HG02884 (cell line): ENCODE measurements at regions not wholly inside any gene's neighbourhood (a gene's known extent, or its start where the extent isn't known, plus 50 kb on each side); places are given as distances from the start of the nearest gene placed in this dataset.
"Not testable (repeated sequence)": the region's sequence is repeated elsewhere in the genome, so short reads cannot be mapped to it uniquely, and the experiment has no call there.

Experiments used
- ATAC-seq: cut with Tn5 transposase; IDR thresholded peaks from one replicate; pipeline ENCODE4 v1.9.1; 2021; ENCODE audit warnings: mild to moderate bottlenecking, moderate library complexity; ENCODE audit not compliant: unreplicated experiment

GRCh38 chr2:168300460-168300859, 53.1 kb upstream of the STK39 start:
- ATAC-seq: no peak

DNA sequence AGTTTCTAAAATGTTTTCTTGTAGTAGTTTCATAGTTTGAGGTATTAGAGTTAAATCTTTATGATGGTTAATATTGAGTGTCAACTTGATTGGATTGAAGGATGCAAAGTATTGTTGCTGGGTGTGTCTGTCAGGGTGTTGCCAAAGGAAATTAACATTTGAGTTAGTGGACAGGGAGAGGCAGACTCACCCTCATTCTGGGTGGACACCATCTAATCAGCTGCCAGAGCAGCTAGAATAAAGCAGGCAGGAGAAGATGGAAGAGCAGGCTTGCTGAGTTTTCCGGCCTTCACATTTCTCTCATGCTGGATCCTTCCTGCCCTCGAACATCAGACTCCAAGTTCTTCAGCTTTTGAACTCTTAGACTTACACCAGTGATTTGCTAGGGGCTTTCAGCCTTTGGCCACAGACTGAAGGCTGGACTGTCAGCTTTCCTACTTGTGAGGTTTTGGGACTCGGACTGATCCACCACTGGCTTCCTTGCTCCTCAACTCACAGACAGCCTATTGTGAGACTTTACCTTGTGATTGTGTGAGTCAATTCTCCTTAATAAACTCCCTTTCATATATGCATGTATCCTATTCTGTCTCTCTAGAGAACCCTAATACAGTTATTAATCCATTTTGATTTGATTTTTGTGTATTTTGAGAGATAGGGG, 56.8 kb upstream of the STK39 start:
- no peak for ATAC-seq

DNA sequence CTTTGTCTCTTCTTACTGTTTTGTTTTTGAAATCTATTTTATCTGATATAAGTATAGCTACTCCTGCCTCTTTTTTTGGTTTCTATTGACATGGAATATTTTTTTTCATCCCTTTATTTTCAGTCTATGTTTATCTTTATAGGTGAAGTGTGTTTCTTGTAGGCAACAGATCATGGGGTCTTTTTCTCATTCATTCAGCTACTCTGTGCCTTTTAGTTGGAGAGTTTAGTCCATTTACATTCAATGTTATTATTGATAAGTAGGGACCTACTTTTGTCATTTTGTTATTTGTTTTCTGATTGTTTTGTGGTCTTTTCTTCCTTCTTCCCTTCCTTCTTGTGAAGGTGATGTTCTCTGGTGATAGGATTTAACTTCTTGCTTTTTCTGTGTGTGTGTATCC, 60.0 kb upstream of the STK39 start:
- no peak for ATAC-seq

GRCh38 chr2:168310580-168310979, 63.2 kb upstream of the STK39 start:
- ATAC-seq: no peak

DNA sequence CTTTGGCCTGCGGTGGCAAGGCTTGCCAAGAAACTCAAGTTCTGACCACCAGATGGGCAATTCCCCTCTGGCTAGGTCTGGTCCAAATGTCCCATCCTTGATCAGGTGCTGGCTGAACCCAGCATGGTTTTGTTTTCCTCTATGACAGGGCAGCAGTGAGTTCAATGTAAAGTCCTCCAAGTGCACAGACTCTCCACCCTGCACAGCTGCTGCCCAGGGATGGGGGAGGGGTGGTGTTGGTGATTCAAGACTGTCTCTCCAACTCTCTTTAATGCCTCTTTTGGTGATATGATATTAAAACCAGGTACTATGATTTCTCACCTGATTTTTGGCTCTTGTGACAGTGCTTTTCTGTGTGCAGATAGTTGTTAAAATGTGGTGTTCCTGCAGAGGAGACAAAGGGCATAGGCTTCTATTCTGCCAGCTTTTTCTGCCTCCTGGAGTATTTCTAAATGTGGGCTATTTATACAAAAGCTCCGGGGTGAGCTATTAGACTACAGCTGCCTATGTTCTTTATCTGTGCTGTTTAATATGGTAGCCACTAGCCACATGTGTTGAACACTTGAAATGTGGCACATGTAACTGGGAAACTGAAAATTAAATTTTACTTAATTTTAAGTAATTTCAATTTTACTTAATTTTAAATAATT, 64.0 kb upstream of the STK39 start:
- no peak for ATAC-seq

DNA sequence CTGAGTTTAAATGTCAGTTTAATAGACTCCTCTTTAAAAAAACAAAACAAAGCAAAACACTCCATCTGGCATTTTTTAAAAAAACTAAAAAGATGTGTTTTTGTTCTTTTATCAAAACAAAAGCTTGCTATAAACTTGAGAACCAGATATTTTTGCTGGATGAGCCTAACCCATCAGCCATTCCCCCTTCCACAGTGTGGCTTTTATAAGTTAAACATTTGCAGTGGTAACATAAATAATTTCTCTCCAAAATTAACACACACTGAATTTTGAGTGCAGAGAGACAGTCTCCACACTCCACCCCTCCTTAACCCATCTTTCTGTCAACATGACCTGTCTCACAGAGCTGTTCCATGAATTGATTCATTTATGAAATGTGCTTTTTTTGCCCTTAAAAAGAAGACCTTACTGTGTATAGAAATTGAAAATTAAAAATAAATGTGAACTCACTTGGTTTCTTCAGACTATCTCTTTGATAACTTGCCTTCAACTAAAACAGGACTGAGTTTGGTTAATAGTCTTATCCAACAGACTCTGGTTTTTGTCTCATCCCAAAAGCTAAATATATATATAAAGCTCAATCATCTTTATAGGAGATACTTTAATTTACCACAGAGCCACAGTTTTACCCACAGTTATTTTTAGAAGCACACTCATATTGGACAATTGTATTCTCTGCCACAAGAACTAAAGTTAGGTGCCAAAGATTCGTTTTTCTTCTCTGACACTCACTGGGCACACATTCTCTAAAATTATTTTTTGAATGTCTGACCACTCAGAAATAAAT, 64.8 kb upstream of the STK39 start:
- no peak for ATAC-seq

DNA sequence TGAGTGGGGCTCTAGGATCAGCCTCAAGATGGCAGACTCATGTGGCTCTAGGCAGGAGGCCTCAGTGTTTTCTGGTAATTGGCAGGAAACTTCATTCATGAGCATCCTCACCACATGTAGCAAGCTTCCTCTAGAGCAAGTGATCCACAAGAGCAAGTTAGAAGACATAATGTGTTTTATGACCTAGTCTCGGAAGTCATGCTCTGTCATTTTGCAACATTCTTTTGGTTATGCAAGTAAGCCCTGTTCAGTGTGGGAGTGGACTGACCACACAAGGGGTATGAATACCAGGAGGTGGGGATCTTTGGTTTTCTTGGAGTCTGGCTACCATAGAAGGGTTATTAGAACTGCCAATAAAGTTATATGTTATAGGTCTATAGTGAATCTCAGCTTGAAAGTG, 66.8 kb upstream of the STK39 start:
- ATAC-seq: no peak

DNA sequence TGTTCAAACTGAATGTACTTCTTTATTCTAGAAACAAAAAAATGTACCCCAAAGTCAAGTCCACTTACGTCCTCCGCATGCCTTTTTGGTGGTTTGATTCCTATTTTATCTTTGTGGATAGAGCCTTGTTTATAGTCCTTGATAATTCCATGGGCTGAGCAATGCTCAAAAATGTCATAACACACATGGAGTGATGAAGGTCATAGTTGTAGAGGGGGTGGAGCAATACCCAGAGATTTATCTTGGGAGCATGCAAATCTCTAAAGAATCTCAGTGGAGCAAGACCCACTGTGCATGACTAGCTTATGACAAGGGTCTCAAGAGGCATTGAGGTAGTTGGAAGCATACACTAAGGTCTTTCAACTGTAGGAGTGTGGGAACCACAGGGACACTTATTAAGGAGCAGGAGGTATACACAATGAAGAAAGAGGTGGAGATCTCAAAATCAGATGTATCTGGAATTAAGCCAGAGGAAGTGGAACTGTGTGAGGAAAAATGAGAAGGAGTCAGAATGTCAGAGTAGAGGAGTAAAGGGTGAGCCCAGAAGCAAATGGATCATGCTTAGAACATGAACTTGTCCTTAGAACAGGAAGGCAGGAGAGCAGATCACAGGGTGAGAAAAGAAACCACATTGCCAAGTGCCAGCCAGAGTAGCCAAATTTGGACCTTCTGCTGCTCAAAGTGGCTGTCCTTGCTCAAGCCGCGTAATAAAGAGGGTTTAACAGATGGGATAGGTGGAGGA, 68.1 kb upstream of the STK39 start:
- ATAC-seq: no peak

- no peak for ATAC-seq
These were observed 68.7 kb upstream of the STK39 start for GRCh38 chr2:168316073-168316440.

DNA sequence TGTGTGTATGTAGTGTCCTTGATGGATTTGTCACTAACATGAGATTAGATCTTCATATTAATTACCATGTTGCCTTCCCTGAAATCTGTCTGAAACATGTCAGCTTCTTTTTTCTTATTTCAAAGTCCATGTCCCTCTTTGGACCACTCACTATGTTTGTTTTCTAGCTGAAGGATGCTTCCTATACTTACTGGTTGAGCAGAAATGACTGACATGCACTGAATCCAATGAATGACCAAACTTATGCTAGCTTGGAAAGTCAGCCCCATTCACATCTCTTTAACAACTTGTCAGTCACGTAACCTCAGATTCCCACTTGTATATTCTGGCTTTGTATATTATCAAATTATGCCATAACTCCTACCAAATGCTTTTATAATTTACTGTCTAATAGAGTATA, 69.9 kb upstream of the STK39 start:
- no peak for ATAC-seq

GRCh38 chr2:168320267-168320666, 72.9 kb upstream of the STK39 start:
- no peak for ATAC-seq

DNA sequence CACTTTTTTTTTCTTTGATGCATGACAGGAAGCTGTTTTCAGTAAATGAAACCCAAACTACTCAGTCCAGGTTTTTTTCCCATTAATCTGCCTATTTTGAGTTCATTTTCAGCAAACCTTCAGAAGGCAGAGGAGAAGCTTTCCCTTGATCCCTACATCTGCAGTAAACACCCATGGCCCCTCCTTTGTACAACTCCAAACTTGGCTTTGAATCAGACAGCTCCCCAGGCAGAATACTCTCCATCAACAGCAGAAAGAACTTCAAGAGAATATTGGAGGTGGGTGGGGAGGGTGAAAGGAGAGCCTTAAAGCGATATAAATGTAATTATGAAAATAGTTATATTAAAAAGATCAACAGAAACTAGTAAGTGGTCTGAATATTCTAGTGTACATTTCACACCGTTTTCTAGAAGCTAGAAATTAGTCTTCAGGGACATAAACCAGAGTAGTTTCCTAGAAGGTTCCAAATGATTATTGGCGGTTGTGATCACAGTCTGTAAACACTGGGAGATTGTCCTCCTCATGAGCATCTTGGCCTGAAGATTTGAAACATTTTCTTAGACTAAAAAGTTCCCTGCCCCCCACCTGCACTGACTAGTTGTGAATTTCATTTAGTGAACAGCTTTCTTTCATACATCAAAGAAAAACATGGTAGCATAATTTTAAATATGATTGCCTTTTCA, 75.1 kb upstream of the STK39 start:
- no peak for ATAC-seq

DNA sequence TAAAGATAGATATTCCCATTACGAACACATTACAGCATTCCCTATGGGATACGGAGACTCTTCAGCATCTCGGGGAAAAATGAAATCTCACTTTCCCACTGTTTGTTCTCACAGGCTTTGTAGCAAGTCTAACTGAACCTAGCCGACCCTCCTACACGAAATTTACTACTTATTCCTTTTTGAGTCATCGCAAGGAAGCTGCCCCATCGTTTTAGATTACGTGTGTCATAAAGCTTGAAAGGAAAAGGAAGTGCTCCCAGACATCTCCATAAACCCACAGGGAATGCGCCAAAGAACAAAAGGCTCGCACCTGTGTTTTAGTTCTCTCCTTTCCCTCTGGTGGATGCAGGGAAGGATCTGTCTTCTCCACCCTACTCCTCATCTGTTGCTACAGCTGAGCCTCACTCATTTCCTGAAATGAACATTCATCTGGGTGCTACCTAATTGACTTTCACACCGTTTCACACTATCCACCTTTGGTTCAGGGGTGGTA, 76.2 kb upstream of the STK39 start:
- no peak for ATAC-seq

GRCh38 chr2:168326572-168326971, 79.2 kb upstream of the STK39 start:
- no peak for ATAC-seq

DNA sequence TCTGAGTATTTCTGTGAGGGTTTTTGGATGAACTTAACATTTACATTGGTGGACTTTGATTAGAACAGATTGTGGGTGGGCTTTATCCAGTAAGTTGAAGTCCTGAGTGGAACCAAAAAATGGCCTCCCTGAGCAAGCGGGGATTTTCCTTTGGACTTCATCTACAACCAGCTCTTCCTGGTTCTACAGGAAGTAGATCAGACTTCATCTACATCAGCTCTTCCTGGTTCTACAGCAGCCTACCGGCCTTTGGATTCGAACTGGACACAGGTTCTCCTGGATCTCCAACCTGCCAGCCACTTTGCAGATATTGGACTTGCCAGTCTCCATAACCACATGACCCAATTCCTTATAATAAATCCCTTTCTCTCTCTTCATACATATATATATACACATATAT, 79.9 kb upstream of the STK39 start:
- no peak for ATAC-seq

DNA sequence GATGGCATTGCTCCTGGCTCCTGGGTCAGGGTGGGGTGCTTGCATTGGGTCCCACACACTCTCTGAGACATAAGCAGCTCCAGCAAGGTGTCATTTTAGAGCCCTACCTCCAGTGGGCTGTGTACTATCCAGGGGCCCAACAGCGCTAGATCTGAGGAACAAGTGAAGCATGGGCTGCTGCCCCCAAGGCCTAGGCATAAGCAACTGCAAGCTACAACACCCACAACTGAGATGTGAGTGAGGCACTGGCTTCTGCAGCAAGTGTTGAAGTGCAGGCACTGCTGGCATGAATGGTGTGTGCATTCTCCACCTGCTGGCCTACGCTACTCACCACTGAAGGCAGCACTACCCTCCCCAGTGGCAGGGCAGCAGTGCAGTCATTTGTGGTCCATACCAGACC, 81.0 kb upstream of the STK39 start:
- ATAC-seq: no peak

DNA sequence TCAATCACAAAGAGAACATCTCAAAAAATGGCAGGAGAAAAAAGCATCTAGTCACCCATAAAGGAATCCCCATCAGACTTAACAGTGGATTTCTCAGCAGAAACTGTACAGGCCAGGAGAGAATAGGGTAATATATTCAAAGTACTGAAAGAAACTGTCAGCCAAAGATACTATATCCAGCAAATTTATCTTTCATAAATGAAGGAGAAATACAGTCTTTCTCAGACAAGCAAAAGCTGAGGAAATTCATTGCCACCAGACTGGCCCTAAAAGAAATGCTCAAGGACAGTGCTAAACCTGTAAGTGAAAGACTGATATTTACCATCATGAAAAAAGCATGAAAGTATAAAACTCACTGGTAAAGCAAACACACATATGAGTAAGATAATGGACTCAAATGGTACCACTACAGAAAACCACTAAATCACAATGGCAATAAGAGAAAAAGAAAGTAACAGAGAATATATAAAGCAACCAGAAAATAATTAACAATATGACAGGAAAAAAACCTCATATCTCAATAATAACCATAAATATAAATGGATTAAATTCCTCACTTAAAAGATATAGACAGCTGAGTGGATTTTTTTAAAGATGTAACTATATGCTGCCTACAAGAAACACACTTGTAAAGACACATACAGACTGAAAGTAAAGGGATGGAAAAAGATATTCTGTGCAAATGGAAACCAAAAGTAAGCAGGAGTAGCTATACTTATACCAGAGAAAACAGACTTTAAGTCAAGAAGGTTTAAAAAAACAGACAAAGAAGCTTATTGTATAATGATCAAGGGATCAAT, 83.4 kb upstream of the STK39 start:
- ATAC-seq: no peak

- ATAC-seq: not testable (repeated sequence)
These were observed 87.9 kb upstream of the STK39 start for GRCh38 chr2:168335254-168335653.

GRCh38 chr2:168336786-168337388, 89.5 kb upstream of the STK39 start:
- ATAC-seq: peak; percentile 75

DNA sequence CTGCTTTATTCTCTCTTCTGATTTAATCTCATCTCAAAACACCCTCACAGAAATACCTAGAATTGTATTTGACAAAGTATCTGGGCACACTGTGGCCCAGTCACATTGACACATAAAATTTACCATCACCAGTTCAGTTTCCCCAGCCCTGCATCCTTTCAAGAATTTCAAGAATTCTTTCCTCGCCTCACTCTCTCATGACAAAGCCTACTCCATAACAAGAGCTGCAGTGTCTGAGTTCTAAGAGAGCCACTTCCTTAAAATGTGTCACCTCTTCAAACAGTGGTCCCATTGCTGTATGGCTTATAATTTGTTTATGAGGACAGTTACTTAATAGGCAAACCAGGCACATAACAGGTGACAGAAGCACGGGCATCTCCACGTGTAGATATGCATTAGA, 90.9 kb upstream of the STK39 start:
- ATAC-seq: no peak
